ENCODE measurements at regions not wholly inside any gene's neighbourhood (a gene's known extent, or its start where the extent isn't known, plus 50 kb on each side); places are given as distances from the start of the nearest gene placed in this dataset.
A peak's percentile ranks its signal among the peaks of the same experiment; 100 is the strongest.

DNA sequence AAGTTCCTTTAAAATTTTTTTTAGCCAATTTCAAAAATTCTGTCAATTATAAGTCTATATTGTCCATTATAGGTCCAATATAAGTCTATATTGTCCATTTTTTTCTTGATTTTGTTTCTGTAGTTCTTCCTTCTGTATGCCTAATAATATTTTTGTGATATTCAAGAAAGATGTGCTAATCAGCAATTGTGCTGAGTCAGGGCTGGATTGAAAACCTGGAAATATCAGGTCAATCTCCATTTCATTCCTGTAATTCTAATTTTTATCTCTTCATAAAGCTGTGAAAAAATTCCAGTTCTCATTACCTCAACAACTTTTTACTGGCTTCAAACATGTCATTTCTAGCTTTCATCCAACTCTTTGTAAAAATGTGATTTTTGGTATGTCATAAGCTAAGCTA is 353.7 kb downstream of the SLITRK6 start:
- DNase-seq = no peak

DNA sequence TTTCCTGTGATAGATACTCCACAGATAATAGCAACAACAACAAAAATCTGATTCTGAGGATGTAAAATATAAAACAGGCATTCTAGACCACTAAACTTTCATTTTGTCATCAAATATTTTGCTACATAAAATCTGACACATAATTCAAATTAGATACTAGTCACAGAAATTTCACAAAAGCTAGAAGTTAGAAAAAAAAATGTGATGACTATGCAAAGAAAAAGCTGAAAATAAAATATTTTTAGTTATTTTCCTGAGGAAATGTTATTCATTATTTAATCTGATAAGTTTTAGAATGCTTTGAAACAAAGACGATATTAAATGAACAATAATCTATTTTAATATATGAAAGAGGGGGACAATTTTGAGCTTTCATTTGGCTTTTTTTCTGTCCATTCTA is 357.2 kb downstream of the SLITRK6 start:
- DNase-seq = no peak

DNA sequence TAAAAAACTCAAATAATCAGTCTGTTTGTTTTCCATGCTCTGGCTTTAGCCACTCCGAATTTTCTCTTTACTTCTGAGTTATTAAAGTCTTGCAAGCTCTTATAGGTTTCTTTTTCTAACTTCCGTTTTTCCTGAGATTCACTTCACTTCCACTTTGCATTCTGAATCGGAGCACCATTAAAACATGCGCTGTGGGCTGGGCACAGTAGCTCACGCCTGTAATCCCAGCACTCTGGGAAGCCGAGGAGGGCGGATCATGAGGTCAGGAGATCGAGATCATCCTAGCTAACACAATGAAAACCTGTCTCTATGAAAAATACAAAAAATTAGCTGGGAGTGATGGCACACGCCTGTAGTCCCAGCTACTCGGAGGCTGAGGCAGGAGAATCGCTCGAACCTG is 357.9 kb downstream of the SLITRK6 start:
- DNase-seq = no peak

DNA sequence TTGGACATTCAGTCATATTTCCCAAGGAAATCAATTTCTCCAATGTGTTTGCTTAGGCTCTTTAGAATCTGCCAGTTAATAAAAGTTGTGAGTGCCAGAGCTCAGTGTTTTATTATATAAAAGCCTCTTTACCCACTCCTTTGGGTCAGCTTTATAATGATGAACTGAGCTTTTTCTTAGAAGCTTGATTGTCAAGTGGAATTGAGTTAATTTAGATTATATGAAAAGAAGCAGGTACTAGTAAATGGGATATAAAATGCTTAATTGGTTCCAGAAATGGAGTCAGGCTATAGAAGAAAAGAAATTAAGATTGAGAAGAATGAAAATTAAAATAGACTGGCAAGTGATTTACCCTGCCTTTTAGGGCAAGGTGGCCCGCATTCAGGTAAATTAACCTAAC is 363.2 kb downstream of the SLITRK6 start:
- DNase-seq = no peak

DNA sequence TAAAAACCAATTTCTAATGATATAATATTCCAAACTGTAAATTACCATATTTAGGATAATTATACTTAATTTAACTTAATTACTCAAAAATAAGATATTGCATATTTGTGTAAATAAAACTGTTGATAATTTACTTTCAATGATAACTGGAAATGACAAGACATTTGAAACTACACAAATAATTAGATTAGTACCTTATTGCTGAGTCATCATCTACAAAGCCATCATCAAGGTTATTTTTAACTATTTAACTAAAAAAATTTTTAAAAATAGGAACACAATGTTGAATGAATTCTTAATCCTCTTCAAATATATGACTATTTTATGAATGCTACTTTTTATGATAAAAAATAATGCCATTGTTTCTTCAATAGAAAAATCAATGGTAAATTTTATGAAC is 364.3 kb downstream of the SLITRK6 start:
- DNase-seq = no peak

DNA sequence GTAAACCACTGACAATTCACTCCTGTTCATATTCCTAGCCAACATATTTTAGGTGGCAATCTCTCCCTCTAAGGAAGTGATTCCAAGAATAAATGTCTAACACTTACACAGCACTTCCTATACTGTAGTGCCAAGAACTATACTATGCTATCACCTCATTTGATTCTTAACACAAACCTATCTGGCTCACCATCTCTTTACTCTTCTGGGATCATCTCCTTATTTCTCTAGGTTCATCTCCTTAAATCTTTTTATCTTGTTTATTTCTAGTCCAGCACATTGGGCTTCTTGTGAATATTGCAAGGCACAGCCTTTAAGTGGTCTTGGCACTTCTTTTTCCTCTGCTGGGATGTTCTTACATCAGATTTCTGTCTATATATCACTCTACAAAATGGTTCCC is 366.3 kb downstream of the SLITRK6 start:
- no peak for DNase-seq

DNA sequence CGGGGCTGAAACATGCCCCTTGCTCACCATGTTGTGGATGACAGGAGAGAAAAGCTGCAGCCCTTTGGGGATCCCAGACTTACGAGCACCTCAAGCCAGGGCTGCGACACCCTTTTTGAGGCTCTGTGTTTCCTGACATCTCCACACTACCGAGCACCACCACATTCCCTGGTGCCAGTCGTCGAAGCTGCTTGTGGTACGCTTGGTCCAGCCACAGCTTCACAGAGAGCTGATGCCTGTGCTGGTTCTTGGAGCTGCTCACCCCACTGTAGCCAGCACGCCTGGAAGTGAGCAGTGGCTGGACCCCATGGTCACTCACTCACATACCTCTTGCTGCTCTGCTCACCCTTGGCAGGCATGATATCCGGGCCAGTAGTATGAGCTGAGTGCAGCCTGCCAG is 367.5 kb downstream of the SLITRK6 start:
- DNase-seq = no peak

DNA sequence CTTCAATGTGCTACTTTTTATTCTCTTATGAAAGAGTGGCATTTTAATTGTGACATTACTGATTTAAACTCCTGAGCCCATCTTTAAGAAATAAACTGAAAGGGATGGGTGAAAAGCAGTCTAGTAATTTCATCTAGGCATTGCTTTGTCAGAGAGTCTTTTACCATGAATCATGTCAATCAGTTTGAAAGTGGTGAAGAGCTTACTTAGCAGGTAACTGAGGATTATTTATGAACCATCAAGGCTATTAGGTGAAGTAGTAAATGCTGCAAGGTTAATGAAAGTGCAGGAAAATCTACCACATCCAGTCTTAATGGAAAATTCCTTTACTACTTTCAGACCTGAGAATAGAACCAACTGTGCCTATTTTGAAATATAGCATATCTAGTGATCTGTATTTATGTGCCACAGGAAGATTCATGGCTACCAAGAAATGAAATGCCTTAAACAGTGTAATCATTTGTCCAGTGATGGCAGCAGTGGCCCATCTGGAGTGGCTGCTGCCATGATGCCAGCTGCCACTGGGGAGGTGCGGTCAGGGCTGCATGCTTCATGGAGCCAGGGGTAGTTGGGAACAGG is 368.9 kb downstream of the SLITRK6 start:
- no peak for DNase-seq

DNA sequence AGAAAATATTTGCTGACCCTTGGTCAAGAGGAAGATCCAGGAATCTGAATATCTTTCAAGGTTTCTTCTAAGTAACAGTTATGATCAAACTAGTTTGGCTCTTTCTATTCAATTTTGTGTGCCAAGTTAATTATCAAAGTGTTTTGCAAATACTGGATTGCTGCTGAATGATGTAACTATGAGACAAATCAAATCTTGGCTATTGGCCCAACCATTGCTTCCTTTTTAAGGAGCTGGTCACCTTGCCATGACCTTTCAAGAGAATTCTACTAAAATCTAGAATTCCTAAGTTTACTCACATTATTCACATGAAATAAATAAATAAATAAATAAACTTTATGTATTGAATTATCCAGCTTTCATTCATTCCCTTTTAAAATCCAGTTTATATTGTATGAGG is 371.8 kb downstream of the SLITRK6 start:
- no peak for DNase-seq

DNA sequence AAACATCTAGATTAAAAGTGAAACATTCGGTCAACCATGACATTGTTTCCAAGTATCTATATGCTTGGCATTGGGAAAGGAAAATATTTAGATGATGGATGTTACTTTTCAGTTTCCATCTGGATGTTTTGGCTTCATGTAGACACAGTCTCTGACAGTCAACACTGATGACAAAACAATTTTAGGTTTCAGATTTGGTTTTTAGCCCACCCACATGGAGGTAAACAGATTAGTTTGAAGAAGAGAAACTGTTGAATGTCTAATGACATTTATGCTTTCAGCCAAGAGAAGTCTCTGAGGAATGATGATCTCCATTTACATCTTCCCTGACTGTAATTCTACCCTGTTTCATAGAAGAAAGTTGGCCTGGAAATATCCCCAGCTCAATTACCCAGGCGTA is 379.1 kb downstream of the SLITRK6 start:
- no peak for DNase-seq

DNA sequence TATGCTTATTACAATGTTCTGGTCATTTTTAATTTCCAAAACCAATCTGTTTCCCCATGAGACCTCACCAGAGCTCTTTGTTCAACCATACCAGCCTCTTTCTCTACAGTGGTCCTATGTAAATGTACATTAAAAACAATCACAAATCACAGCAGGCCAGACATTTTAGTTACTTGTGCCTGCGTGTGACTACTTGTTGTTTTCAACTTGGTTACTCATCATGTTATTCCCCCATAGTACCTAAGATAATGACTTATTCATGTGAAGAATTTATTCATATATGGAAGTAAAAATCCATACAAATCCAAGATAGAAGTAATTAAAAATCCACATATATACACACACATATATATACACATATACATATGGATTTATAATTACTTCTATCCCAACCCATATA is 379.6 kb downstream of the SLITRK6 start:
- DNase-seq = no peak

DNA sequence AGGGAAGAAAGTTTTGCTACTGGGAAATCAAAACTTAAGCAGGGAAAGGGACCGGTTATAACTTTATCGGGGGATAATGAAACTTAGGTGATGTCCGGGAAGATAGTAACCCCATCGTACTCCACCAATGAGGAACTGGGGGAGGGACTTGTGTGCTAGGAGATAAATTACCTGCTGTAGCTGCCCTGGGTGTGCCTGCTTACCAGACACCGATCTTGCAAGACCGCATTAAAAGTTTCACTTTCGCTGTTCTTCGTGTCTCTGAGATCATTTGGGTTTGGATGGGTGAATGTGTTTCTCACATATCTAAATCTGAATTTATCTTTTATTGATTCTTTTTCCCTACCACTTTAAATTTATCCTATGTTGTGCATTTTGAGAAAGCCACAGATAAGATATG is 381.4 kb downstream of the SLITRK6 start:
- DNase-seq = no peak

DNA sequence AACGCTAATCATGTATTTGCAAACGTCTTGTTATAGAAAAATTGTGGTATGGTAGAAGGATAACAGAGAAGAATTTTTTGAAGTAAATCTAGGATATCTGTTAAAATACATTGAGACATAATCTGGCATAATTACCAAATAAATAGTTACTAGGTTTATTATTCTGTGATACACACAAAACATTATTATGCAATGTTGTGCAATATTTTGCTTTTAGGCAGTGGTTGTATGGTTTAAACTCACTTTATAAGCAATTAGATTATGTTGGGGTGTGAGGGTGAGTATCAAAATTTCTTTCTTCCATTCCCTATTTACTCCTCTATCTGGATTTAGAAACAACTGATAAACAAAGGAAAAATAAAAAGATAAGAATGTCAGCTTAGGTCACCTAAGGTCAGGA is 385.6 kb downstream of the SLITRK6 start:
- no peak for DNase-seq

DNA sequence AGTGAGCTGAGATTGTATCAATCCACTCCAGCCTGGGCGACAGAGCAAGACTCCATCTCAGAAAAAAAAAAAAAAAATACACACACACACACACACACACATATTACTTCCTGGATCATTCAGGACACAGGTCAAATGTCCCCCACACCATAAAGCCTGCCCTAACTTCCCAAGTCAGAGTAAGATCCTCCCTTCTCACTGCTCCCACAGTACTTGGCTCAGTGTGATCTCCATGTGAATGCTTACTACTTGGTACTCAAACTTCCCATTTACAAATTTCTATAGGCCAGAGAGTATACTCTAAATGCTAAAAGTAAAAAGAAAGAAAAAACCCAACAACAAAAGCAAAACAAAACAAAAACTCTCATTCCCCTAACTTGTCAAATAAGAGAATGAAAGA is 386.8 kb downstream of the SLITRK6 start:
- DNase-seq = no peak

DNA sequence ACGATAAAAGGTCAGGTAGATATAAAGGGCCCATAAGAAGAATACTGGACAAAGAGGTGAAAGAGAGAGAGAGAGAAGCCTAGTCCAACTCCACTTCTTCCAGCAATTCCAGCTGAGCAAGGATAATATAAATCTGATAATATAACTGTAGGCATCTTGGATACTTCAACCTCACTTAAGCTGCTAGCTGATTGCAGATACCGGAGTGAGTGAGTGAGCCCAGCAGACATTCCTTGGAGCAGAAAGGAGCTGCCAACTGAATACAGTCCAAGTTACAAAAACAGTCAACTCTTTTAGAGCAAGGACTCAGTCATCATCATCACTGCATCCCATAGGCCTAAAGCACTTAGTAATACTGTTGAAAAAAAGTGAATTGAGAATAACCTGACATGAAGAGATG is 387.6 kb downstream of the SLITRK6 start:
- DNase-seq = no peak

DNA sequence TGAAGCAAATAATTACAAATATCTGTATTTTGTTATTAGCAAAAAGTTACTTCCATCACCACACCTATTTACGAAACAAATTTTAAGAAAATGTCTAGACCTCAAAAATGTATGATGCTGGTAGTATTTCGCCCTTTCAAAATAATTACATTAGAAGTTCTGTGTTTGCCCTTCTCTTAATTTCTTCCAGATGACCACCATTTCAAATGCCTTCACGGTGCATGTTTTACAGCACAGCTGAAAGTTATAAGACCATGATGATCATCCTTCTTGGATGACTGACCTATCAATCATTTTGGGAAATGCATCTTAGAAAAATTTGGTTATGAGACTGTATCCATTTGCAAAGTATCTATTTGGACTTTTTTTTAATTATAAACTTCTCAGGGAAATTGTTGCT is 390.8 kb downstream of the SLITRK6 start:
- DNase-seq = no peak

DNA sequence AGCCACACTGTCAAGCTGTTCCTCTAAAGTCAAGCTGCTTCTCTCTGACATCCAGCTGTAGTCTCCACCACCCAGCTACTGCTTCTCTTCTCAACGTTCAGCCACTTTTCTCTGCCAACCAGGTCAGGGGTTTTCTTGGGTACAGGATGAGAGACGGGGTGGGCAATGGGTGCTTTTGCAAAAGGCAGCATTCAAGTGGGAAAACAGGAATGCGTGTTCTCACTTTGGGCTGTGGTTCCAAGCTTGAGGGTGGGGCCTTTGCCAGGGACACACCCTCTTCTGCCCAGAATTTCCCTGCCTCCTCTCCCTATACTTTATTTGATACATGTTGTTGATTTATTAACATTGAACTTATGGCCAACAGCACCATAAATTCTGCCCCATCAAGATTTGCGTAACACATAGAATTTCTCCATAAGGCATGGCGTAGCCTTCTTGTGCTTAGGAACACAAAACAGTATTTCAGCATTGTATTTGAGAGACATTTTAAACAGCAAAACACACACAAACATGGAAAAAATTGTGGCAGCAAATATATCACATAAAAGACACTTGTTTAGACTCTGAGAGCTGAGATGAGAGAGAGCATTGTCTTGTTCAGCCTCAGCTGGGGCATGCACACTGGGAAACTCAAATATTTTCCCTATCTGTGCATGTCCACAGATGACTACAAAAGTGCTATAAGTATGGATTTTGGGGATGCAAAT is 392.8 kb downstream of the SLITRK6 start:
- DNase-seq = no peak

DNA sequence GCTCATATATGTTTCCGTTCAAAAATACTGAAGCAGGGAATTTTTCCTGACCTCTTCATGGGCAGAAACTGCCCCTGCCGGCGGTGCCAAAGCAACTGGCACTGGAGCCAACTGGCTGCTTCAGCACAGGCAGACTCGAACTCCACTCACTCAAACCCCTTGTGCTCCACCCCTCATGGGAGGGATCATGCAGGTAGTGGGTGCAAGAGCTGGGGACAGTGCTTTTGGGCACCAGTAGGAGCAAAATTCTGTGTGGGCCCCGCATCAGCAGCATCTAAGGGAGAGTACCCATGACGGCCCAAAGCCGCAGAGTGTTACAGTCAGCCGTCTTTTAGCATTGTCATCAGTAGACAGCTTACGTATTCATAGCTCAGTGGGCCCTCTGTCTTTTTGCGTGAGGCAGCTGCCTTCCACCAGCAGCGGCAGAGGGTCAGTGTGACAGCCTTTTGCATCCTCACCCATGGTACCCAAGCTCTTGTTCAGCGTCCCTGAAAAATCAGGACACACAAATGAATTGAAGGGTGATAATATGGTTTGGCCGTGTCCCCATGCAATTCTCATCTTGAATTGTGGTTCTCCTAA is 393.8 kb downstream of the SLITRK6 start:
- no peak for DNase-seq

DNA sequence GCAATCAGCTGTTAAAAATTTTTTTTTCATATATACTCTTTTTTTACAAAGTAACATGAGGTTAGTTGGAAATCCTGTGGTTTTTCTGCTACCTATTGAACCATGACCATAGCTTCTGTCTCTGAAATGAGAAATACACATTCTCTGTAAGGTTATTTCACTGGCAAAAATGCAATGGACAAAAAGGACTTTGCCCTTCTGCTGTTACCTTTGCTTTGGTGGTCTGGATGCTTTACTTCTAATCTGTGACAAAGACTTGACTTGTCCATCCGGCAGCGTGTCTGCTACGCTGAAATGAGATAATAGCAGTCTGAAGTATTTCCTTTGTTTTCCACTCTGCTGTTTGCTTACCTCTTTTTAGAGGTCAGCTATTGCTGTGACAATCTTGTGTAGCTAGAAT is 412.8 kb downstream of the SLITRK6 start:
- DNase-seq = peak; percentile 73 to 88

DNA sequence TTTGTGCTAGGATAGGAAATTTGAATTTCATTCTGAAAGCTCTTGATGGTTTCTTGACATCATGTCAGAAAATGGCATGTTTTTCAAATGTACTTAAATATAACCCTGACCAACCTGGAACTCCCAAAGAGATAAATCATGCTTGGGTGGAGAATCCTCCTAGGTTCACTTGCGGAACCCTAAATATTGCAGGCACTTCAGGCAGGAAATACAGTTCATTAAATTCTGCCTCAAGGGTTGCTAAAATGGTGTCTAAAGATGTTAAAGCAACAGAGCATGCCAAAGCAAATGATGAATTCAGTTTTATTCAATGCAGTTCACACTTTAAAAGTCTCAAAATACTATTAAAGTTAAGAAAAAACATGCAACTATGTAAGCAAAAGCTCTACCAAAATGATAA is 415.9 kb downstream of the SLITRK6 start:
- peak in 1 of 2 experiments; percentile 23 for DNase-seq

DNA sequence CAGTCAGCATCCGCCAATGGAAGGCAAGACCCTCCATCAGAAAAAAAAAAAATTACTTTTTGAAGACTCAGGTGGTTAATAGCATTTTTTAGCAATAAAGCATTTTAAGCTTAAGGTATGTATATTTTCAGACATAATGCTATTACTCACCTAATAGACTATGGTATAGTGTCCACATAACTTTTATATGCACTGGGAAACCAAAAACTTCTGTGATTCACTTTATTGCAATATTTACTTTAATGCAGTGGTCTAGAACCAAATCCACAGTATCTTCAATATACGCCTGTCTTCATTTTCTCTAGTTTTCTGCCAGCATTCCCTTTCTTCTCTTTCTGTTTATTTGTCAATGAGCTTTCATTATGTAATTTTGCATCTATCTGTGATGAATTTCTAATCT is 418.1 kb downstream of the SLITRK6 start:
- no peak for DNase-seq

DNA sequence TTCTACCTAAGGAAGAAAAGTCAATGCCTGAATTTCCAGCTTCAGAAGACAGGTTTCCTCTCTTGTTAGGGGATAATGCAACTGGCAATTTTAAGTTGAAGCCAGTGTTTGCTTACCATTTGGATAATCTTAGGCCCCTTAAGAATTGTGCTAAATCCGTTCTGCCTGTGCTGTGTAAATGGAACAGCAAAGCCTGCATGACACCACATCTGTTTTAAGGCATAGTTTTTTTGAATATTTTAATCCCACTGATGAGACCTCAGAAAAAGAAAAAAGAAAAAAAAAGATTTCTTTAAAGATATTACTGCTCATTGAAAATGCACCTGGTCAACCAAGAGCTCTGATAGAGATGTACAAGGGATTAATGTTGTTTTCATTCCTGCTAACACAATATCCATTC is 419.2 kb downstream of the SLITRK6 start:
- no peak for DNase-seq

DNA sequence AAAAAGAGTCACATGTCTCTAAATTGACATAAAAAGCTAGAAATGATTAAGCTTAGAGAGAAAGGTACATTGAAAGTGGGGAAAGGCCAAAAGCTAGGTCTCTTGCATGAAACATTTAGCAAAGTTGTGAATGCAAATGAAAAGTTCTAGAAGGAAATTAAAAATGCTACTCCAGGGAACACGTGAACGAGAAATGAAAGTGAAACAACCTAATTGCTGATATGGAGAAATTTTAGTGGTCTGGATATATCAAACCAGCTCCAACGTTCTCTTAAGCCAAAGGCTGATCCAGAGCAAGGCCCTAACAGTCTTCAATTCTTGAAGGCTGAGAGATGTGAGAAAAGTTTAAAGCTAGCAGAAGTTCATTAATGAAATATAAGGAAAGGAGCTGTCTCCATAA is 419.8 kb downstream of the SLITRK6 start:
- no peak for DNase-seq

DNA sequence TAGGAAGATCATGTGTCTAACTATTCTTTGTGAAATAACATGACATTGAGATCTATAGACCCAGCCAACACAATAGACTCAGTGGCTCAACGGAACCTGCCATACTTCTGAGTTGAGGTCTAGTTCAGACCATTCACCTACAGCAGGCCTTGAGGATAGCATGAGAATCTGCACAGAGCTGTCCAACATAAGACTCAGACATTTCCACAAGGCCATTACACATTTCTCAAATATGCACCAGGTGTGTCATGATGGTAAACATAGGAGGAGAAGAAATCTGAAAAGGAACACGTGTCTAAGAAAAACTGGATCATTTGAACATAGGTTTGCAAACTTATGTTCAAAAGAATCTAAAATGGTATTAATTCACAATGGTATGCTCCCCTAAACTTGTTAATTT is 421.4 kb downstream of the SLITRK6 start:
- no peak for DNase-seq

DNA sequence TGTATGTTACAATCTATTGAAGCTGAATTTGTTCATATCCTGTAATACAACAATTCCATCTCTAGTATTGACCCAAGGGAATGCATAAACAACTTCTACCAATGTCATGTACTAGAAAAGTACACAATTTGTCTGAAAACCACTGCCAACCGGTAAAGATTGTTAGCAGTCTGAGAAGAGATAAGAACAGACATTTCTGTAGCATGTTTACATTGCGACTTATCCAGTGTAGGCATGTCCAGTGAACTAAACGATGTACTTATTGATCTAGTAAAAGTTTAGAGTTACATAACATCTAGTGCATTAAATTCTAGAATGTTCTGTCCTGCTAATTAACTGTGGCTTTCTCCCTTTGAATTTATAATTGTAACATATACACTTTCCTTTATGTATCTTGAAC is 425.9 kb downstream of the SLITRK6 start:
- no peak for DNase-seq

Measured in SHP77 (cell line).